Trophoblast cell (in vitro differentiated cells and primary cell): ENCODE measurements at regions not wholly inside any gene's neighbourhood (a gene's known extent, or its start where the extent isn't known, plus 50 kb on each side); places are given as distances from the start of the nearest gene placed in this dataset.

Experiments used
- DNase-seq, 2 donors: peaks; one replicate each; pipeline ENCODE4 v3.0.0-alpha.2; 2016
- H2AFZ ChIP-seq: 2 replicates; pipeline ENCODE4 v1.6.1; 2013; ENCODE audit warnings: low read length, moderate library complexity, mild to moderate bottlenecking; ENCODE audit not compliant: insufficient read depth, poor library complexity
- H2AK5ac ChIP-seq: 2 replicates; pipeline ENCODE4 v1.6.1; 2013; ENCODE audit warnings: mild to moderate bottlenecking, low read length
- H2BK120ac ChIP-seq: 2 replicates; pipeline ENCODE4 v1.6.1; 2013; ENCODE audit warnings: low read length, mild to moderate bottlenecking, moderate library complexity; ENCODE audit not compliant: insufficient read depth, poor library complexity
- H2BK12ac ChIP-seq: 2 replicates; pipeline ENCODE4 v1.6.1; 2013; ENCODE audit warnings: mild to moderate bottlenecking, low read length, moderate library complexity
- H2BK5ac ChIP-seq: 2 replicates; pipeline ENCODE4 v1.6.1; 2013; ENCODE audit warnings: low read length, low read depth, moderate library complexity, mild to moderate bottlenecking; ENCODE audit not compliant: poor library complexity
- H3K14ac ChIP-seq: 2 replicates; pipeline ENCODE4 v1.6.1; 2013; ENCODE audit warnings: mild to moderate bottlenecking, low read length
- H3K18ac ChIP-seq: 2 replicates; pipeline ENCODE4 v1.6.1; 2013; ENCODE audit warnings: mild to moderate bottlenecking, low read length
- H3K23ac ChIP-seq: 2 replicates; pipeline ENCODE4 v1.6.1; 2013; ENCODE audit warnings: low read length
- H3K27ac ChIP-seq: 2 replicates; pipeline ENCODE4 v1.5.1; 2013; ENCODE audit warnings: low read depth, mild to moderate bottlenecking, inconsistent platforms, low read length, moderate library complexity
- H3K27me3 ChIP-seq: 2 replicates; pipeline ENCODE4 v1.6.1; 2013; ENCODE audit warnings: inconsistent platforms, mild to moderate bottlenecking, low read length, moderate library complexity; ENCODE audit not compliant: insufficient read depth
- H3K36me3 ChIP-seq, 2 experiments: 1 replicate in 1 of 2; 2 replicates in 1 of 2; pipeline ENCODE4 v1.6.1; 2013; ENCODE audit warnings: low read length in 2 of 2, mild to moderate bottlenecking in 2 of 2, moderate library complexity in 1 of 2; ENCODE audit not compliant: insufficient read depth in 2 of 2, control insufficient read depth in 1 of 2
- H3K4ac ChIP-seq: 2 replicates; pipeline ENCODE4 v1.6.1; 2013; ENCODE audit warnings: low read depth, mild to moderate bottlenecking, low read length, moderate library complexity
- H3K4me1 ChIP-seq, 2 experiments: 1 replicate in 1 of 2; 2 replicates in 1 of 2; pipeline ENCODE4 v1.6.1; 2013; ENCODE audit warnings: low read length in 2 of 2, mild to moderate bottlenecking in 2 of 2, moderate library complexity in 1 of 2; ENCODE audit not compliant: insufficient read depth in 2 of 2, control insufficient read depth in 1 of 2
- H3K4me2 ChIP-seq: 2 replicates; pipeline ENCODE4 v1.6.1; 2013; ENCODE audit warnings: inconsistent platforms, mild to moderate bottlenecking, low read length, moderate library complexity
- H3K4me3 ChIP-seq: 2 replicates; pipeline ENCODE4 v1.5.1; 2013; ENCODE audit warnings: mild to moderate bottlenecking, low read depth, low read length, inconsistent platforms
- H3K79me1 ChIP-seq: one replicate; pipeline ENCODE4 v1.6.1; 2013; ENCODE audit warnings: low read length
- H3K79me2 ChIP-seq: 2 replicates; pipeline ENCODE4 v1.6.1; 2013; ENCODE audit warnings: low read length, mild to moderate bottlenecking; ENCODE audit not compliant: control insufficient read depth, insufficient read depth, poor library complexity
- H3K9ac ChIP-seq: 2 replicates; pipeline ENCODE4 v1.6.1; 2013; ENCODE audit warnings: mild to moderate bottlenecking, low read length
- H3K9me3 ChIP-seq: 2 replicates; pipeline ENCODE4 v1.6.1; 2013; ENCODE audit warnings: low read depth, mild to moderate bottlenecking, control low read depth, inconsistent platforms, low read length; ENCODE audit not compliant: insufficient read depth
- H4K12ac ChIP-seq: 2 replicates; pipeline ENCODE4 v1.6.1; 2013; ENCODE audit warnings: low read depth, mild to moderate bottlenecking, low read length, moderate library complexity
- H4K8ac ChIP-seq: 2 replicates; pipeline ENCODE4 v1.6.1; 2013; ENCODE audit warnings: low read depth, mild to moderate bottlenecking, low read length, moderate library complexity
- H4K91ac ChIP-seq: one replicate; pipeline ENCODE4 v1.6.1; 2013; ENCODE audit warnings: low read depth, mild to moderate bottlenecking, low read length, moderate library complexity
- WGBS: extraction: QIAGEN DNeasy Blood & Tissue Kit; methylation state at CpG from one replicate; pipeline ENCODE4 v1.1.7; 2013; ENCODE audit warnings: missing lambda C conversion rate; ENCODE audit not compliant: insufficient read length, insufficient coverage; ENCODE audit errors: extremely low coverage; 5-methylcytosine and 5-hydroxymethylcytosine counted together

DNA sequence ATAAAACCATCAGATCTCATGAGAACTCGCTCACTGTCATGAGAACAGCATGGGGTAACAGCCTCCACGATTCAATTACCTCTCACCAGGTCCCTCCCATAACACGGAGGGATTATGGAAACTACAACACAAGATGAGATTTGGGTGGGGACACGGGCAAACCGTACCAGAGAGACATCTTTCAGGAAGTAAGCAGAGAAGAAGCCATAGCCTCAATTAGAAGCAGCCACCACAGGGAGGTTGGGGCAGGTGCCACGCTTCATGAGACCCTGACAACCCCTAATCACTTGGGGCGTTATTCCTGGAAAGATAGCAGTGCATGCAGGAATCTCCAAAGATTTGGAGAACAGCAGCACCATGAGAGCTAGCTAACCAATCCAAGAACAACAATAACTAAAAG lies 52.9 kb upstream of the SIRPG start:
- Histone ChIP-seq H3K14ac (no peak overlapping the region), H4K8ac (no peak overlapping the region), H3K79me2 (no peaks in the 10 kb centered on the region), H3K79me1 (no peaks in the 10 kb centered on the region), H3K9ac (no peak overlapping the region), H2BK5ac (no peak overlapping the region), H2BK120ac (no peak overlapping the region), H3K9me3 (no peaks in the 10 kb centered on the region), H2AFZ (no peak overlapping the region), H3K4me1 (no peaks in the 10 kb centered on the region), H2BK12ac (no peak overlapping the region), H2AK5ac (no peak overlapping the region), H4K91ac (no peak overlapping the region), H3K4me3 (no peak overlapping the region), H3K36me3 (no peaks in the 10 kb centered on the region), H3K18ac (no peak overlapping the region), H3K4ac (no peak overlapping the region), H3K27me3 (no peaks in the 10 kb centered on the region), H3K27ac (no peak overlapping the region), H3K4me2 (no peak overlapping the region), H3K23ac (no peak overlapping the region), H4K12ac (no peak overlapping the region)
- WGBS, result no CpG with 5 or more reads among the region's 7 CpGs
- no peak for DNase-seq

DNA sequence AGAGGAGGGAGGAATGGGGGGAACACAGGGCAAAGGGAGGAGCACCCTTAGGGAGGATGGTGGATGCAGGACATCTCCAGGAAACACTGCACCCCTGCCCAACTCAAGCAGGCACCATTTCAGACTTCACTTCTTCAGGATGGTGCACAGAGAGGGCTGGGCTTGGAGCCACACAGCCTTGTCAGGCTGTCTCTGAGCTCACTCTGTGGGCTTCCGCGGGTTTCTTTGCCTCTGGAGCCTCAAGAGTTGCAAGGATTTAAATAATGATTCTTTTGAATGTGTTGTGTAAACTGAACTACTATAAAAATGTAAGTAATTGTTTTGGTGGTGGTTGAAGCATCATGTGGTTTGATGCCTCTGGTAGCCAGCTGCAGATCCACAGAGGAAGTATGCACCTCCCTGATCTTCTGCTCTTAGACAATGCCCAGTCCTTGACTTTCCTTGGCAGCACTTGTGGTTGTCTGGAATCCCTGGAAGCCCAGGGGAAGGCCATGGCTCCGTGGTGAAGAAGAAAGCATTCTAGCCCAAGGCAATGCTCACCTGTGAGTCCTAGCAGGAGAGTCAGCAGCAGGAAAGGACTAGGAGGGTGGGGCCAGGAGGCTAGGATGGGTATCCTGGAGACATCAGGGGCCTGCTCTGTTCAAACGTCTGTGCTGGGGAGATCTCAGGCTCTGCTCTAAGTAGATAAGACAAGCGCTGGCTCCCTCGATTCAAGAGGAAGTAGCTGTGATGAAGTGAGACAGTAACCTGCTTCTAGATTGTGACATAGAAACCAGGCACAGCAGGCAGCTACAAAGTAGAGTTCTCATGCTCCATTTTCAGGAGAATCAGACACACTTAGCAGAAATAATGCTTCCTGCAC lies 50.2 kb upstream of the SIRPG start:
- no peak overlapping the region for H3K18ac ChIP-seq
- WGBS, result no CpG with 5 or more reads among the region's 6 CpGs

More for the DNA sequence above, 50.2 kb upstream of the SIRPG start:
- H4K12ac ChIP-seq, result no peak overlapping the region
- no peak overlapping the region for H3K4me3 ChIP-seq
- no peak overlapping the region for H2AFZ ChIP-seq
- H3K14ac ChIP-seq, result no peak overlapping the region
- no peak overlapping the region for H2AK5ac ChIP-seq
- H4K91ac ChIP-seq, result no peak overlapping the region
- H3K4ac ChIP-seq, result no peak overlapping the region
- H3K79me2 ChIP-seq, result no peaks in the 10 kb centered on the region
- H3K9ac ChIP-seq, result no peak overlapping the region
- H3K27me3 ChIP-seq, result no peaks in the 10 kb centered on the region
- no peaks in the 10 kb centered on the region for H3K9me3 ChIP-seq
- H3K36me3 ChIP-seq, result no peaks in the 10 kb centered on the region
- H4K8ac ChIP-seq, result no peak overlapping the region
- H3K4me1 ChIP-seq, result no peaks in the 10 kb centered on the region
- peak in 1 of 2 donors; percentile 17 for DNase-seq
- no peak overlapping the region for H3K27ac ChIP-seq
- H2BK12ac ChIP-seq, result no peak overlapping the region
- no peak overlapping the region for H3K4me2 ChIP-seq
- H2BK120ac ChIP-seq, result no peak overlapping the region
- no peaks in the 10 kb centered on the region for H3K79me1 ChIP-seq
- H3K23ac ChIP-seq, result no peak overlapping the region
- no peak overlapping the region for H2BK5ac ChIP-seq
